ENCODE measurements at regions not wholly inside any gene's neighbourhood (a gene's known extent, or its start where the extent isn't known, plus 50 kb on each side); places are given as distances from the start of the nearest gene placed in this dataset.

DNA sequence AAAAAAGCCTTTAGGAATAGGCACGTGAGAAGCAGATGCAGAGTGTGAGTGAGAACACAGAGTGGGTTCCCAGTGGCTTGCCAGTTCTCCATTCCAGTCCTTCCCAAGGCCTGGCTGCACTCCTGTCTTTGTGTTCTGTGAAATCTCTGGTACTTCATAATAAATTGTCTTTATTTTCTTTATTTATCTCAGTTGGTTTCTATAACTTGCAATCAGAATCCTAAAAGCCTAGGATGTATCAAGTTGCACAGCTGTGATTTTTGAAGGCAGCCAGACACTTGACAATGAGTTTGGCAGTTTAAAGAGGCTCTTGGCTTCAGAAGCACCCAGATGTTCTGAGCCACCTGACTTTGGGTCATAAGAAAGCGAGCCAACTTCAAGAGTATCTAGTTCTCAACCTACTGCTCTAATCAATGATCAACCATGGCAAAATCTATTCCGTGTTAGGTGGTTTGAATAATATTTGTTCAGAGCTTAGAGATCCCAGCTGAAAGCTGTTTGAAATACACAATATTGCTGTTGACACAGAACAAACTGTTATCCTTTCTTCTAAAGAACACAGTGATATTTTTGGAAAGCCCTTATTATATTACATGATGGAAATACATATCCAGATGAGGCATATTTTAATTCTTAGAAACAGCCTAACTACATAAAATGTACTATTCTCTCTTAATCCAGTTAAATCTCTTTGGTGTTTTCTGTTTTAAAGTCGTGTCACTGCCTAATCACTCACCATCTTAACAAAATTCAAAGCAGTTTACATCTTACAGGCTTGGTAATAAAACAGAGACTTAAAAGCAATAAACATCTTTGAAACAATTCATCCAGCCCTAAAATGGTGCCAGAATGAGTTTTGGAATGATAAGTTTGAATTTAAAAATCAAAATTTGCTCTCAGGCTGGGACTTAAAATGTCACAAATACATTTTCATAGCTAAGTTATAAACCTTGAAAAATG is 483.0 kb upstream of the NBEA start:
- TF ChIP-seq ESRRG (CRISPR knock-in tag; IDR thresholded peaks at IDR 0.05) (no peak), PPARA (CRISPR knock-in tag; IDR thresholded peaks at IDR 0.05; ENCODE audit: borderline replicate concordance) (no peak), ZFP3 (CRISPR knock-in tag; IDR thresholded peaks at IDR 0.05) (no peak), ARNTL (CRISPR knock-in tag; IDR thresholded peaks at IDR 0.05; ENCODE audit: borderline replicate concordance, low read depth) (no peak), OSR1 (CRISPR knock-in tag; IDR thresholded peaks at IDR 0.05) (no peak), TOX (CRISPR knock-in tag; IDR thresholded peaks at IDR 0.05; ENCODE audit: borderline replicate concordance) (no peak), ZC3H10 (CRISPR knock-in tag; IDR thresholded peaks at IDR 0.05) (no peak)
- TF ChIP-seq, protein P1, sequence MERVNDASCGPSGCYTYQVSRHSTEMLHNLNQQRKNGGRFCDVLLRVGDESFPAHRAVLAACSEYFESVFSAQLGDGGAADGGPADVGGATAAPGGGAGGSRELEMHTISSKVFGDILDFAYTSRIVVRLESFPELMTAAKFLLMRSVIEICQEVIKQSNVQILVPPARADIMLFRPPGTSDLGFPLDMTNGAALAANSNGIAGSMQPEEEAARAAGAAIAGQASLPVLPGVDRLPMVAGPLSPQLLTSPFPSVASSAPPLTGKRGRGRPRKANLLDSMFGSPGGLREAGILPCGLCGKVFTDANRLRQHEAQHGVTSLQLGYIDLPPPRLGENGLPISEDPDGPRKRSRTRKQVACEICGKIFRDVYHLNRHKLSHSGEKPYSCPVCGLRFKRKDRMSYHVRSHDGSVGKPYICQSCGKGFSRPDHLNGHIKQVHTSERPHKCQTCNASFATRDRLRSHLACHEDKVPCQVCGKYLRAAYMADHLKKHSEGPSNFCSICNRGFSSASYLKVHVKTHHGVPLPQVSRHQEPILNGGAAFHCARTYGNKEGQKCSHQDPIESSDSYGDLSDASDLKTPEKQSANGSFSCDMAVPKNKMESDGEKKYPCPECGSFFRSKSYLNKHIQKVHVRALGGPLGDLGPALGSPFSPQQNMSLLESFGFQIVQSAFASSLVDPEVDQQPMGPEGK (CRISPR knock-in tag; IDR thresholded peaks at IDR 0.05; ENCODE audit: borderline replicate concordance): no peak
- TF ChIP-seq, protein P2, sequence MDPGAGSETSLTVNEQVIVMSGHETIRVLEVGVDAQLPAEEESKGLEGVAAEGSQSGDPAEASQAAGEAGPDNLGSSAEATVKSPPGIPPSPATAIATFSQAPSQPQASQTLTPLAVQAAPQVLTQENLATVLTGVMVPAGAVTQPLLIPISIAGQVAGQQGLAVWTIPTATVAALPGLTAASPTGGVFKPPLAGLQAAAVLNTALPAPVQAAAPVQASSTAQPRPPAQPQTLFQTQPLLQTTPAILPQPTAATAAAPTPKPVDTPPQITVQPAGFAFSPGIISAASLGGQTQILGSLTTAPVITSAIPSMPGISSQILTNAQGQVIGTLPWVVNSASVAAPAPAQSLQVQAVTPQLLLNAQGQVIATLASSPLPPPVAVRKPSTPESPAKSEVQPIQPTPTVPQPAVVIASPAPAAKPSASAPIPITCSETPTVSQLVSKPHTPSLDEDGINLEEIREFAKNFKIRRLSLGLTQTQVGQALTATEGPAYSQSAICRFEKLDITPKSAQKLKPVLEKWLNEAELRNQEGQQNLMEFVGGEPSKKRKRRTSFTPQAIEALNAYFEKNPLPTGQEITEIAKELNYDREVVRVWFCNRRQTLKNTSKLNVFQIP (CRISPR knock-in tag; IDR thresholded peaks at IDR 0.05; ENCODE audit: borderline replicate concordance, low read depth): no peak

Data from SK-N-SH treated with all-trans-retinoic acid at 6 μM for 48 hours (cell line).